ENCODE measurements at regions not wholly inside any gene's neighbourhood (a gene's known extent, or its start where the extent isn't known, plus 50 kb on each side); places are given as distances from the start of the nearest gene placed in this dataset.
"Not testable (repeated sequence)": the region's sequence is repeated elsewhere in the genome, so short reads cannot be mapped to it uniquely, and the experiment has no call there.

- DNase-seq (ENCODE audit: insufficient read length, low spot score) (no peak), FAIRE-seq (no peak)
Measured at GRCh38 chr9:78437806-78438205, 140.9 kb downstream of the PSAT1 start.

GRCh38 chr9:78438211-78438610 lies 141.3 kb downstream of the PSAT1 start:
- FAIRE-seq (no peak), DNase-seq (ENCODE audit: insufficient read length, low spot score) (no peak)

GRCh38 chr9:78438780-78439179 lies 141.9 kb downstream of the PSAT1 start:
- DNase-seq (ENCODE audit: insufficient read length, low spot score) (no peak), FAIRE-seq (no peak)

GRCh38 chr9:78439190-78439865 lies 142.4 kb downstream of the PSAT1 start:
- DNase-seq (ENCODE audit: insufficient read length, low spot score) (peak; percentile 90), FAIRE-seq (peak; percentile 94)

- no peak for FAIRE-seq
- no peak for DNase-seq (ENCODE audit: insufficient read length, low spot score)
Measured at GRCh38 chr9:78439866-78440830, 143.2 kb downstream of the PSAT1 start.

GRCh38 chr9:78441396-78441795 lies 144.5 kb downstream of the PSAT1 start:
- FAIRE-seq, result no peak

GRCh38 chr9:78441822-78442431 lies 145.0 kb downstream of the PSAT1 start:
- FAIRE-seq (no peak), DNase-seq (ENCODE audit: insufficient read length, low spot score) (no peak)

More at GRCh38 chr9:78441396-78441795, 144.5 kb downstream of the PSAT1 start:
- DNase-seq (ENCODE audit: insufficient read length, low spot score), result no peak

- FAIRE-seq; DNase-seq (ENCODE audit: insufficient read length, low spot score): not testable (repeated sequence)
Measured at GRCh38 chr9:78442577-78442976, 145.7 kb downstream of the PSAT1 start.

GRCh38 chr9:78443946-78444345 lies 147.0 kb downstream of the PSAT1 start:
- no peak for FAIRE-seq
- DNase-seq (ENCODE audit: insufficient read length, low spot score), result no peak

- DNase-seq (ENCODE audit: insufficient read length, low spot score), result no peak
- FAIRE-seq, result no peak
Measured at GRCh38 chr9:78448960-78449673, 152.2 kb downstream of the PSAT1 start.

- no peak for DNase-seq (ENCODE audit: insufficient read length, low spot score)
- FAIRE-seq, result no peak
Measured at GRCh38 chr9:78453450-78453849, 156.5 kb downstream of the PSAT1 start.

- FAIRE-seq (no peak), DNase-seq (ENCODE audit: insufficient read length, low spot score) (no peak)
Measured at GRCh38 chr9:78462611-78463010, 165.7 kb downstream of the PSAT1 start.

GRCh38 chr9:78463750-78464149 lies 166.8 kb downstream of the PSAT1 start:
- FAIRE-seq (no peak), DNase-seq (ENCODE audit: insufficient read length, low spot score) (no peak)

GRCh38 chr9:78468231-78468630 lies 171.3 kb downstream of the PSAT1 start:
- FAIRE-seq, result no peak
- DNase-seq (ENCODE audit: insufficient read length, low spot score), result no peak

- FAIRE-seq (no peak), DNase-seq (ENCODE audit: insufficient read length, low spot score) (no peak)
Measured at GRCh38 chr9:78468974-78469576, 172.2 kb downstream of the PSAT1 start.

GRCh38 chr9:78470216-78470615 lies 173.3 kb downstream of the PSAT1 start:
- FAIRE-seq (no peak), DNase-seq (ENCODE audit: insufficient read length, low spot score) (no peak)

GRCh38 chr9:78470741-78471140 lies 173.8 kb downstream of the PSAT1 start:
- DNase-seq (ENCODE audit: insufficient read length, low spot score) (no peak), FAIRE-seq (no peak)

- FAIRE-seq, result no peak
- DNase-seq (ENCODE audit: insufficient read length, low spot score), result no peak
Measured at GRCh38 chr9:78472111-78472510, 175.2 kb downstream of the PSAT1 start.

- FAIRE-seq (no peak), DNase-seq (ENCODE audit: insufficient read length, low spot score) (no peak)
Measured at GRCh38 chr9:78479441-78479840, 182.5 kb downstream of the PSAT1 start.

GRCh38 chr9:78486661-78487060 lies 189.7 kb downstream of the PSAT1 start:
- FAIRE-seq (no peak), DNase-seq (ENCODE audit: insufficient read length, low spot score) (no peak)
